ENCODE measurements at regions not wholly inside any gene's neighbourhood (a gene's known extent, or its start where the extent isn't known, plus 50 kb on each side); places are given as distances from the start of the nearest gene placed in this dataset.

DNA sequence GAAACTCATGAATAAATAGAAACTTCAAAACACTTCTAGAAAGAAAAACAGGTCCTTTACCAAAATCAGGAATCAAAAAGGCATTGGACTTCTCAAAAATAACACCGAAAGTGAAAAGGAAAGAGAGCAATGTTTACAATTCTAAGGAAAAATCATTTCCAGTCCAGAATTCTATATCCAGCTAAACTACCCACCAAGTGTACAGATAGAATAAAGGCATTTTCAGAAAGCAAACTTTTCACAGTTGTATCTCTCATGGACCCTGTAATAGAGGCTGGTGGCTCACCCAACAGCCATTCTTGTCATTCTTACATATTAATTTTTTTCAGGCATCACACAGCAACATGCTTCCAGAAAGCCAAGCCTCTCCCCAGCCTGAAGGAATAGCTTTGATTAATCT is 63.7 kb downstream of the FOXD1 start:
- Histone ChIP-seq H3K27ac (ENCODE audit: insufficient read depth, low read depth, low read length, poor library complexity, severe bottlenecking) (no peak overlapping the region), H3K9me3 (ENCODE audit: control insufficient read depth, low read length) (no peaks in the 10 kb centered on the region), H3K4me3 (ENCODE audit: insufficient read depth, low read depth, low read length) (no peak overlapping the region), H3K27me3 (ENCODE audit: control insufficient read depth, insufficient read depth, low read length, poor library complexity, severe bottlenecking) (no peaks in the 10 kb centered on the region), H3K4me1 (ENCODE audit: control insufficient read depth, insufficient read depth, low read length) (no peaks in the 10 kb centered on the region), H3K36me3 (ENCODE audit: control insufficient read depth, insufficient read depth, low read length) (no peaks in the 10 kb centered on the region)
- WGBS, 2 experiments = 80 to 85% methylated on average over 1 of the region's 1 CpG

DNA sequence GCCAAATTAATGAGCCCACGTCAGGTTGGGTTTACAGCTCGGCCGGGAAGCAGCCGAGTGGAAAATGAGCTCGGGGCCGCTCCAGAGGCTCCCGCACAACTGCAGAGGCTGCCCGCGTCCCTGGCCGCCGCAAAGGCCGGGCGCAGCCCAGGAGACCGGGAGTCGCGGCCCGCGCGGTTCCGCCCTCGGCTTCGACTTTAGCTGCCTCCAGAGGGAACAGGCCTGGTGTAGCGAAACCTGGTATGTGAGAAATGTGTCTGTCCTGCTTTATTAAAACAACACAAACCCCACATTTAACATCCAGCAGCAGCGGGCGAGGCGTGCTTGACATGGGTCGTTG is 66.2 kb downstream of the FOXD1 start:
- no peaks in the 10 kb centered on the region for H3K27me3 ChIP-seq (ENCODE audit: control insufficient read depth, insufficient read depth, low read length, poor library complexity, severe bottlenecking)
- 93 to 97% methylated on average over 27 of the region's 27 CpGs for WGBS, 2 experiments
- no peak overlapping the region for H3K27ac ChIP-seq (ENCODE audit: insufficient read depth, low read depth, low read length, poor library complexity, severe bottlenecking)
- no peaks in the 10 kb centered on the region for H3K36me3 ChIP-seq (ENCODE audit: control insufficient read depth, insufficient read depth, low read length)
- no peak overlapping the region for H3K4me3 ChIP-seq (ENCODE audit: insufficient read depth, low read depth, low read length)
- no peaks in the 10 kb centered on the region for H3K4me1 ChIP-seq (ENCODE audit: control insufficient read depth, insufficient read depth, low read length)
- no peaks in the 10 kb centered on the region for H3K9me3 ChIP-seq (ENCODE audit: control insufficient read depth, low read length)

DNA sequence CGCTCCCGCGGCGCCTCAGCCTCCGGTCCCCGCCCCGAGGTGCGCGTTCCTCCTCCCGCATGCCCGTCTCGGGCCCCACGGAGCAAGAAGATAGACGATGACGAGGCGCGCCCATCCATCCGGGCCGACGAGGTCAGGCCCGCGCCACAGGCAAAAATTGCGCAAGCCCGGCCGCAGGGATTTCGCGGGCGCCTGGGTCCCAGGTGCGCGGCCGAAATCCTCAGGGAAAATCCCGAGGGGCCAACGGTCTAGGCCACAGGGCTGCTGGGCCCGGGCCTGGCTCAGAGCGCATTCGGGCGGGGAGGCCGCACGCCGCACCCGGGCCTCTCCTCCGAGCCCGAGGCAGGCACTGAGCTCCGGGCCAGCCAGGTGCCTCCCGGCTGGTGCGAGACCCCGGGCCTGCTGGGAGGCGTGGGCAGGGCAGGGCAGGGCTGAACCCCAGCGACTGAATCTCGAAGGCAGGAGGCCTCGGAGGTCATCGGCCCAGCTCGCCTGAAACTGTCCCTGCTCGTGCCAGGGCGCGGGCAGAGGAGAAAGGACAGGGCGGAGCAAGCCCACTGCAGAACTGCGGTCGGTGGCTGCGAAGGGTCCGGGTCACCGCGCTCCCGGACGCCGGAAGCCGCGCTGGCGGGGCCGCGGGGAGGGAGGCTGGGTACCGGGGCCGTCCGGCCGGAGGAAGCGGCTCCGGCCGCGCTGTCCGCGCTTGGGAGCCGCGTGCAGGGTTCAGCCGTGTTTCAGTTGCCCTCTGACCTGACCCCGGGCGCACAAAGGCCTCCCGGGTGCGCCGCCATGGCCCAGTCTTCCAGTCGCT is 66.8 kb downstream of the FOXD1 start:
- Histone ChIP-seq H3K4me3 (ENCODE audit: insufficient read depth, low read depth, low read length) (no peak overlapping the region), H3K27ac (ENCODE audit: insufficient read depth, low read depth, low read length, poor library complexity, severe bottlenecking) (no peak overlapping the region), H3K36me3 (ENCODE audit: control insufficient read depth, insufficient read depth, low read length) (no peaks in the 10 kb centered on the region), H3K9me3 (ENCODE audit: control insufficient read depth, low read length) (no peaks in the 10 kb centered on the region), H3K4me1 (ENCODE audit: control insufficient read depth, insufficient read depth, low read length) (no peaks in the 10 kb centered on the region), H3K27me3 (ENCODE audit: control insufficient read depth, insufficient read depth, low read length, poor library complexity, severe bottlenecking) (no peaks in the 10 kb centered on the region)
- 96 to 97% methylated on average over 90 of the region's 90 CpGs for WGBS, 2 experiments

DNA sequence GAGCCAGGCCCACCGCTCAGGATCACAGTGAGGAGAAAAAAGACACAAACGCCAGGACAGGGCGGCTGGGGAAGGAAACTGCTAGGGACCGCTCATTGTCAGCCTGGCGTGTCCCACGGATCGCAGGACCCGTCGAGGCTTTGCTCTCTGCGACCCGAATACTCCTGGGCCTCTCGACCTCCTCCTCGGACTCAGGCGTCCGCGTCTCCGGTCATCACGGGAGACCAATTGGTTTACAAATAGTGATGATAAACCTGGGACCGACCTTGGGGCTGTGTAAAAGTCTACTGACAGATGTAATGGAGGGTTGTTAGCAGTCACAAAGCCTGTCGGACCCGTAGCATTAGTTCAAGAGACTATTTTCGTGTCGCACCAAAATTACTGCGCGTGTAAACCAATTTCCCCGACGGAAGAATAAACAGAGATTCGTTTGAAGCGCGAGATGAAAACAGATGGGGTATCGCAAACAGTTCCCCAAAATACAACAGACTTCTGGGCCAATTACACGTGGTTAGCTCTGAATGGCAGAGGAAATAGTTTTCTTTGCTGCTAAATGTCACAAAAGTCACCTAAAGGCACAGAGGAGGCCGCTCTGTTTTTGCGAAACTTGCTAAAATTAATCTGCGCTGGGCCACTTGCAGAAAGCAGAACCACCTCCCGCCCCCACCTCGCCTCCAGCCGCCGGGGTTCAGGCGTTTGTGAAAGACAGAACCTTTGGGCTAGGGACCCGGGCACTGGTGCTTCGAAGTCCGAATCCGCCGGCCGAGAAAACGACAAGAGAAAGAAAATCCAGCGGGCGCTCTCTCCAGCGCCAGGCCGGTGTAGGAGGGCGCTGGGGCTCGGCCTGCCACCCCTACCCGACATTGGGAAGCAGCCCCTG is 67.6 kb downstream of the FOXD1 start:
- no peak overlapping the region for H3K27ac ChIP-seq (ENCODE audit: insufficient read depth, low read depth, low read length, poor library complexity, severe bottlenecking)
- H3K4me3 ChIP-seq (ENCODE audit: insufficient read depth, low read depth, low read length) = no peak overlapping the region
- H3K4me1 ChIP-seq (ENCODE audit: control insufficient read depth, insufficient read depth, low read length) = no peaks in the 10 kb centered on the region
- 96% methylated on average over 54 of the region's 54 CpGs for WGBS, 2 experiments
- H3K9me3 ChIP-seq (ENCODE audit: control insufficient read depth, low read length) = no peaks in the 10 kb centered on the region
- H3K36me3 ChIP-seq (ENCODE audit: control insufficient read depth, insufficient read depth, low read length) = no peaks in the 10 kb centered on the region
- no peaks in the 10 kb centered on the region for H3K27me3 ChIP-seq (ENCODE audit: control insufficient read depth, insufficient read depth, low read length, poor library complexity, severe bottlenecking)

DNA sequence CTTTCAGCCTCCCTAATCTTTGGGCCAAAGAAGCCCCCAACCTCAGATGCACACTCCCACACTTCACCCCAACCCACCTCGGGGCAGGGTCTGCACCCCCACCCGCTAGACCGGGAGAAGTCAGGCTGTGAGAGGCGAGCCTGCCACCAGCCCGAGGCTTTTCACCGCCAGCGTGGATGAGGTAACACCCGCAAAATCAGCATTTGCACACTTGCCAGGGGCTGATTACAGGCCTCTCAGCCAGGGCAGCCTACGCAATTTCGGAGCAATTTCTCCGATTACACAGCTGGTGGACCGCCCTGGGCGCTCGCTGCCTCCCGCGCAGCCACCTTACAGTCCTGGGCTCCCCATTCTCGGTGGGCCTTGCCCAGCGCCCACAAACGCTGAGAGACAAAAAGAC is 68.5 kb downstream of the FOXD1 start:
- H3K4me3 ChIP-seq (ENCODE audit: insufficient read depth, low read depth, low read length) = no peak overlapping the region
- H3K4me1 ChIP-seq (ENCODE audit: control insufficient read depth, insufficient read depth, low read length) = no peaks in the 10 kb centered on the region
- no peaks in the 10 kb centered on the region for H3K27me3 ChIP-seq (ENCODE audit: control insufficient read depth, insufficient read depth, low read length, poor library complexity, severe bottlenecking)
- H3K36me3 ChIP-seq (ENCODE audit: control insufficient read depth, insufficient read depth, low read length) = no peaks in the 10 kb centered on the region
- no peaks in the 10 kb centered on the region for H3K9me3 ChIP-seq (ENCODE audit: control insufficient read depth, low read length)
- H3K27ac ChIP-seq (ENCODE audit: insufficient read depth, low read depth, low read length, poor library complexity, severe bottlenecking) = no peak overlapping the region
- 95 to 96% methylated on average over 19 of the region's 19 CpGs for WGBS, 2 experiments

DNA sequence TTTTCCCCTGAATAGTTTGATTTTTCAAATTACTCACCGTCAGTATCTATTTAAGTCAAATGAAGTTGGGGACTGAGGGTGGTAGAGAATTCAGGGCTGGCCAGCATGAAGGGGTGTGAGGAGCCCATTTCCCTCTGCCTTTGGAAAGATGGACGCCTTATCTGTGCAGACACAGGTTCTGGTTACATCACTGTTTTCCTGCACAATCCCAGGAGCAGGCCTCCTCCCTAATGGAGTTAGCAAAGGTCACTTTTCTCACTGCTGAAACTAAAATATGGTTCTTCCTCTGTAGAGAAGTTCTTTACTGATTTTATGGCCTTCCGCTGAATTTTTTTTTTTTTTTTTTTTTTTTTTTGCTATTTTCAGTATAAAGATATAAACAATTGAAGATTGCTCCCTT is 69.1 kb downstream of the FOXD1 start:
- Histone ChIP-seq H3K4me3 (ENCODE audit: insufficient read depth, low read depth, low read length) (no peak overlapping the region), H3K9me3 (ENCODE audit: control insufficient read depth, low read length) (no peaks in the 10 kb centered on the region), H3K27me3 (ENCODE audit: control insufficient read depth, insufficient read depth, low read length, poor library complexity, severe bottlenecking) (no peaks in the 10 kb centered on the region), H3K27ac (ENCODE audit: insufficient read depth, low read depth, low read length, poor library complexity, severe bottlenecking) (no peak overlapping the region), H3K4me1 (ENCODE audit: control insufficient read depth, insufficient read depth, low read length) (no peaks in the 10 kb centered on the region), H3K36me3 (ENCODE audit: control insufficient read depth, insufficient read depth, low read length) (no peaks in the 10 kb centered on the region)
- 87 to 94% methylated on average over 2 of the region's 3 CpGs for WGBS, 2 experiments

DNA sequence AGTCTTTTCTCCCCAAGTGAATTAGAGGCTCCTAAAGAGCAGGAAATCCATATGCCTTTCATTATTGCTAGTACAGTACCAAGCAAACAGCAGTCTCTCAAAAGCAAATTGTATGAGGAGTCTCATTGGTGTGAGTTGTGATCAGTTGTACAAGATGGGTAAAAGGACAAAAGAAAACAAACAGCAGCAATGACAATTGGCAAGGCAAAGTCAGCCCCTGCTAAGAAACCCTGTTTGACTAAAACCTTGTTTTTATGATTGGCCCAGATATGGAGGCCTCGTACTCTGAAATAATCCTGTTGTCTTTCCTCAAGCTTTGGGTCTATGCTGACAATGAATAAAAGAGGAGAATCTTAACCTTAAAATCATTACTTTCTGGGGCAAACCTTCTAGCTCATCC is 69.8 kb downstream of the FOXD1 start:
- no peaks in the 10 kb centered on the region for H3K9me3 ChIP-seq (ENCODE audit: control insufficient read depth, low read length)
- no peak overlapping the region for H3K27ac ChIP-seq (ENCODE audit: insufficient read depth, low read depth, low read length, poor library complexity, severe bottlenecking)
- no peak overlapping the region for H3K4me3 ChIP-seq (ENCODE audit: insufficient read depth, low read depth, low read length)
- WGBS, 2 experiments = 89 to 100% methylated on average over 1 of the region's 1 CpG
- no peaks in the 10 kb centered on the region for H3K4me1 ChIP-seq (ENCODE audit: control insufficient read depth, insufficient read depth, low read length)
- no peaks in the 10 kb centered on the region for H3K27me3 ChIP-seq (ENCODE audit: control insufficient read depth, insufficient read depth, low read length, poor library complexity, severe bottlenecking)
- H3K36me3 ChIP-seq (ENCODE audit: control insufficient read depth, insufficient read depth, low read length) = no peaks in the 10 kb centered on the region

DNA sequence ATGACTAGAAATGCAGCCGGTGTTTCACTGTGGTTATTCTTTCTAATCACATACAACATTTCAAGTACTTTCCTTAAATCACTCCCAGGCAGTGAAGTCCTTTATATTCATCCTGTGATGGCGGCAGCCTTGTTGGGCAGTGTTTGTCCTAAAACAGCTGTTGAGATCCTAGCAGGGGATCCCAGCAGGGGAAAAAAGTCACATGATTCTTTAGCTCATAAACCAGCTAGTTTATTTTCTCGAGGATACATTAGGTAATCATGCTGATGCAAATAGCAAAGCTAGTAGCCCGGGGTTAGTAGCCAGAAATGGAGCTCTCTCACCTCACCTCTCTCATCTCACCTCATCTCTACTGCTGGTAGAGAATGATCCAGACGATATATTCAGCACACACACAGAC is 70.5 kb downstream of the FOXD1 start:
- no peaks in the 10 kb centered on the region for H3K9me3 ChIP-seq (ENCODE audit: control insufficient read depth, low read length)
- no peaks in the 10 kb centered on the region for H3K4me1 ChIP-seq (ENCODE audit: control insufficient read depth, insufficient read depth, low read length)
- 59 to 62% methylated on average over 5 of the region's 5 CpGs for WGBS, 2 experiments

DNA sequence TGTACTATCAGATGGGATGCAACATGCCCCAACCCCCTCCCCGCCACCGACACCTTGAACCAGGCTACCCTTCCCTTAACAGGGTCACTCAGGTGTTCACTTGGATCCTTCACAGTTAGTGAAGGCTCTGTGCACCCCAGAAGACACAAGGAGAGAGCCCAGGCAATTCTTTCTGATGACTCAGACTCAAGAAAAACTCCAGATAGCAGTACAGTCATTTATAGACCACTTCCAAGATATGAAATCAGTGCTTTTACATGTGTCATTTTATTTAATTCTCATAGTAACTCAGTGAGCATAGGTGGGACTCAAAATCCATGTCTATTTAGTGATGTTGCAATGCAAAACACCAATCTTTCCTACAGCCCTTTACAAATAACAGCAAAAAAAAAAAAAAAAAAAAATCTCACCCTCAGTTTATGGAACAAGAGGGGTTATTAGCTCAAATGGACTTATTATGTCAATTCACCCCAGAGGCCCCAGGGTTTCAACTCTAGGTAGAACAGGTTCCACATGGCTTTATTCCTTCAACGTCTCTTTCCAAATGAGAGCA is 71.9 kb downstream of the FOXD1 start:
- no peaks in the 10 kb centered on the region for H3K9me3 ChIP-seq (ENCODE audit: control insufficient read depth, low read length)
- H3K4me3 ChIP-seq (ENCODE audit: insufficient read depth, low read depth, low read length) = no peak overlapping the region
- H3K27me3 ChIP-seq (ENCODE audit: control insufficient read depth, insufficient read depth, low read length, poor library complexity, severe bottlenecking) = no peaks in the 10 kb centered on the region
- 88 to 90% methylated on average over 3 of the region's 3 CpGs for WGBS, 2 experiments
- H3K36me3 ChIP-seq (ENCODE audit: control insufficient read depth, insufficient read depth, low read length) = no peaks in the 10 kb centered on the region
- no peaks in the 10 kb centered on the region for H3K4me1 ChIP-seq (ENCODE audit: control insufficient read depth, insufficient read depth, low read length)
- H3K27ac ChIP-seq (ENCODE audit: insufficient read depth, low read depth, low read length, poor library complexity, severe bottlenecking) = no peak overlapping the region

More for the DNA sequence above, 70.5 kb downstream of the FOXD1 start:
- H3K27ac ChIP-seq (ENCODE audit: insufficient read depth, low read depth, low read length, poor library complexity, severe bottlenecking) = no peak overlapping the region
- H3K27me3 ChIP-seq (ENCODE audit: control insufficient read depth, insufficient read depth, low read length, poor library complexity, severe bottlenecking) = no peaks in the 10 kb centered on the region
- H3K4me3 ChIP-seq (ENCODE audit: insufficient read depth, low read depth, low read length) = no peak overlapping the region
- H3K36me3 ChIP-seq (ENCODE audit: control insufficient read depth, insufficient read depth, low read length) = no peaks in the 10 kb centered on the region

DNA sequence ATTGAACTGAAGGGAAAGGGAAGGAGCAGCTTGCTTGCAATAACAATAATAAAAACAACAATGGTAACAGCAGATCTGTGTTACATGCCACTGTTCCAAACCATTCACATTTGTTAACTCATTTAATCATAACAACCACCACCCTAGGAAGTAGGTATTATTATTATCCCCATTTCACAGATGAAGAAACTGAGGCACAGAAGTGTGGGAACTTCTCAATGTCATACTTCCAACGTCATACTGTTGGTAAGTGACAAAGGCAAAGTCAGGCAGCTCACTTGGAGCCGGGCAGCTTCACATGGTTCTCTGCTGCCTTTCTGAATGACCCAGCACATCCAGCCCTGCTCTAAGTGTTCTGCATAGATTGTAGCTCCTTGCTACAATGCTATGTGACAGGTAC is 72.6 kb downstream of the FOXD1 start:
- Histone ChIP-seq H3K4me3 (ENCODE audit: insufficient read depth, low read depth, low read length) (no peak overlapping the region), H3K27ac (ENCODE audit: insufficient read depth, low read depth, low read length, poor library complexity, severe bottlenecking) (no peak overlapping the region), H3K9me3 (ENCODE audit: control insufficient read depth, low read length) (no peaks in the 10 kb centered on the region), H3K27me3 (ENCODE audit: control insufficient read depth, insufficient read depth, low read length, poor library complexity, severe bottlenecking) (no peaks in the 10 kb centered on the region), H3K4me1 (ENCODE audit: control insufficient read depth, insufficient read depth, low read length) (no peaks in the 10 kb centered on the region), H3K36me3 (ENCODE audit: control insufficient read depth, insufficient read depth, low read length) (no peaks in the 10 kb centered on the region)
- 90 to 100% methylated on average over 2 of the region's 2 CpGs for WGBS, 2 experiments

Measured in ectodermal cell (in vitro differentiated cells).